ENCODE measurements at regions not wholly inside any gene's neighbourhood (a gene's known extent, or its start where the extent isn't known, plus 50 kb on each side); places are given as distances from the start of the nearest gene placed in this dataset.

DNA sequence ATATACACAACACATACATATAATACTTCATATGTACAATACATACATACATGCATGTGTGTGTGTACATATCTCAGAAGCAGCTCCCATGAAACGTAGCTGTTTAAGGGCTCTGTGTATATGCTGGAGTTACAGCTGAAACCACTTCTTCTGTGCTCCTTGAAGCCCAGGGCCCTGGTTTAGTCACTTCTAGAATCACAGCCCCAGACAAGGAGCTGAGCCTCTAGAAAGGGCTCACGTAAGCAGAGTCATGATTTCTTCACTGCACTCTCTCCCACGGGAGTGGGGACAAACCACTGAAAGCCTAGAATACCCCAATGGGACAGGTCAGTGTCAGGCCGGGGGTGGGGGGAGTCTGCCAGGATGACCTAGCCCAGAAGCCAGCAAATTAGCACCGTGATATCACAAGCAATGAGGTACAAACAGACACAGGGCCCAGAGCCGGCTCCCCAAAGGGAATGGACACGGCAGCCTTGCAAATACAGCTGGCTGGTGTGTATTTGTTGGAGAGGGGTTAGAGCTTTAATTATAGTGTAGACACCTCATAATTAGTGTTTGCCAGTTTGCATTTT, 90.3 kb downstream of the C1QL2 start:
- TF ChIP-seq BHLHE40 (IDR thresholded peaks at IDR 0.05; ENCODE audit: borderline replicate concordance) (no peak), HDGF (IDR thresholded peaks at IDR 0.05; ENCODE audit: borderline replicate concordance) (no peak), ARNT (IDR thresholded peaks at IDR 0.05) (no peak)

Data from HEK293T (cell line).